CD8-positive, alpha-beta memory T cell (primary cell): ENCODE measurements at regions not wholly inside any gene's neighbourhood (a gene's known extent, or its start where the extent isn't known, plus 50 kb on each side); places are given as distances from the start of the nearest gene placed in this dataset.
"Not testable (repeated sequence)": the region's sequence is repeated elsewhere in the genome, so short reads cannot be mapped to it uniquely, and the experiment has no call there.

ENCODE experiments used
- CTCF ChIA-PET: fragments of 350-600 bp; sonication (Branson Sonifier 250); formaldehyde crosslinking; loops from one replicate; lab custom pipeline; 2021; ENCODE audit warnings: antibody characterized with exemption; lab: Charles Lee
- POLR2A ChIA-PET: fragments of 350-600 bp; sonication (Branson Sonifier 250); formaldehyde crosslinking; loops from one replicate; lab custom pipeline; 2021; ENCODE audit warnings: antibody characterized with exemption; lab: Charles Lee
- DNase-seq, 5 donors: peaks; one replicate each; pipeline versions ENCODE4 v3.0.0 to v3.0.0-alpha.2; 2020 to 2022; ENCODE audit warnings: mixed read lengths in 1 of 5
- H3K27ac ChIP-seq: one replicate; pipeline ENCODE4 v1.7.0; 2013; ENCODE audit warnings: low read depth, mild to moderate bottlenecking, low read length, moderate library complexity
- H3K27me3 ChIP-seq: 2 replicates; pipeline ENCODE4 v1.7.0; 2013; ENCODE audit warnings: low read length, mild to moderate bottlenecking; ENCODE audit not compliant: insufficient read depth, poor library complexity, severe bottlenecking
- H3K36me3 ChIP-seq: 2 replicates; pipeline ENCODE4 v1.7.0; 2013; ENCODE audit warnings: mild to moderate bottlenecking, low read length, moderate library complexity; ENCODE audit not compliant: insufficient read depth
- H3K4me1 ChIP-seq: 2 replicates; pipeline ENCODE4 v1.7.0; 2013; ENCODE audit warnings: mild to moderate bottlenecking, low read length, moderate library complexity; ENCODE audit not compliant: insufficient read depth
- H3K4me3 ChIP-seq: 2 replicates; pipeline ENCODE4 v1.7.0; 2013; ENCODE audit warnings: mild to moderate bottlenecking, low read length
- H3K9me3 ChIP-seq: 2 replicates; pipeline ENCODE4 v1.7.0; 2013; ENCODE audit warnings: mild to moderate bottlenecking, low read length
- H3K27ac Mint-ChIP-seq, 8 donors: one replicate each; pipeline ENCODE4 v1.8.0; 2020 to 2021; ENCODE audit warnings: mixed read lengths in 8 of 8, mild to moderate bottlenecking in 6 of 8, inconsistent platforms in 3 of 8, moderate library complexity in 3 of 8
- H3K27me3 Mint-ChIP-seq, 2 donors: one replicate each; pipeline ENCODE4 v1.8.0; 2020 to 2021; ENCODE audit warnings: mixed read lengths in 2 of 2, mild to moderate bottlenecking in 1 of 2, moderate library complexity in 1 of 2
- H3K36me3 Mint-ChIP-seq, 3 donors: one replicate each; pipeline ENCODE4 v1.8.0; 2020 to 2021; ENCODE audit warnings: mixed read lengths in 3 of 3, inconsistent platforms in 1 of 3, mild to moderate bottlenecking in 1 of 3
- H3K4me1 Mint-ChIP-seq, 3 donors: one replicate each; pipeline ENCODE4 v1.8.0; 2020 to 2021; ENCODE audit warnings: mixed read lengths in 3 of 3, inconsistent platforms in 1 of 3, mild to moderate bottlenecking in 1 of 3
- H3K4me3 Mint-ChIP-seq, 7 donors: one replicate each; pipeline ENCODE4 v1.8.0; 2020 to 2021; ENCODE audit warnings: mixed read lengths in 7 of 7, mild to moderate bottlenecking in 6 of 7, moderate library complexity in 4 of 7, inconsistent platforms in 2 of 7
- H3K9me3 Mint-ChIP-seq, 5 donors: one replicate each; pipeline ENCODE4 v1.8.0; 2020 to 2022; ENCODE audit warnings: mixed read lengths in 5 of 5, mild to moderate bottlenecking in 3 of 5, moderate library complexity in 2 of 5, inconsistent platforms in 1 of 5

DNA sequence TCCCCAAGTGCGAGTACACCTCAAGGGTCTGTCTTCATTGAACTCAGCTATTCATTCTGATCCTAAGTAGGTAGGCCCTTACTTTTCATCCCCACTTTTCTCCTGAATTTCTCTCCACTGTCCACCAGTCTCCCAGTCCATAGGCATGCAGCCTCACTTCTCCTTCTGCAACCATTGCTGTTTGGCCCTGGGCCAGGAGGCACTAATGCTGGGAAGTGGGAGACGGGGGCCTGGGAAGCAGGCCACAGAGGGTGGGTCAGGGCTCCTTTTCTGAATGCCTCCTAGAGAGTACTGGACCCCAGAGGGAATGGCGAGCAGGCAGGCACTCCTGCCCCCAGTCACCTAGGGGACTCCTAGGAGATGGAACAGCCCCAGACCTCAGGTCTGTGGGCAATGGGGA lies 203.5 kb upstream of the RPL34 start:
- H3K4me3 ChIP-seq: no peak overlapping the region
- H3K4me1 ChIP-seq: no peaks in the 10 kb centered on the region
- H3K9me3 Mint-ChIP-seq: peaks cover 0 to 3% (median 0%) of the 10 kb centered on the region in 5 donors
- DNase-seq: no peak
- no peak overlapping the region for H3K4me3 Mint-ChIP-seq
- peaks cover 0 to 6% (median 2%) of the 10 kb centered on the region in 3 donors for H3K36me3 Mint-ChIP-seq
- H3K9me3 ChIP-seq: no peaks in the 10 kb centered on the region
- no peak overlapping the region for H3K27ac Mint-ChIP-seq
- no peaks in the 10 kb centered on the region for H3K27me3 Mint-ChIP-seq
- H3K36me3 ChIP-seq: no peaks in the 10 kb centered on the region
- H3K27ac ChIP-seq: no peak overlapping the region
- H3K4me1 Mint-ChIP-seq: peaks cover 0 to 15% (median 6%) of the 10 kb centered on the region in 3 donors
- no peaks in the 10 kb centered on the region for H3K27me3 ChIP-seq
- CTCF ChIA-PET: no interaction called here
- POLR2A ChIA-PET: no interaction called here

DNA sequence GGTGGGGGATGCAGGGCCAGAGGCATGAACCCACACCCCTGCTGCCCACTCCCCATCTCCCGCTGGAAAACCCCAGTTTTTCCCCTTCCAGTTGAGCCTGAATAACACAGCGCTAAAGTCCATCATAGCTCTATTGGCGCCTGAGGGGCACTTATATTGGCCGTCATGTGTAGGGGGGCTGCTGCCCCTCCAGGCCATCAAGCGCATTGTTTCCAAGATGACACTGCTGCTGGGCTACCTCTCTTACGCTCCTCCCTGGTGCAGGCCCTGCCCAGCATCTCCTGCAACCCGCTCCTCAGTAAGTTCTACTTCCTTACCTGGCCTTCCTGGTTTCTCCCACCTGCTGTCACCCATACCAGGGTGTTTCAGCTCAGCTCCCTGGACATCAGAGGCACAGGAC lies 205.0 kb upstream of the RPL34 start:
- no peaks in the 10 kb centered on the region for H3K36me3 ChIP-seq
- CTCF ChIA-PET: no interaction called here
- POLR2A ChIA-PET: no interaction called here
- no peak overlapping the region for H3K4me3 ChIP-seq
- H3K27ac ChIP-seq: no peak overlapping the region
- no peaks in the 10 kb centered on the region for H3K4me1 ChIP-seq
- H3K4me3 Mint-ChIP-seq: no peak overlapping the region
- peak overlapping the region in 2 of 8 donors; percentile 17 to 39 for H3K27ac Mint-ChIP-seq
- no peaks in the 10 kb centered on the region for H3K27me3 ChIP-seq
- no peak for DNase-seq
- H3K9me3 ChIP-seq: no peaks in the 10 kb centered on the region
- H3K9me3 Mint-ChIP-seq: no peaks in the 10 kb centered on the region
- peaks cover 0 to 2% (median 0%) of the 10 kb centered on the region in 3 donors for H3K36me3 Mint-ChIP-seq
- H3K4me1 Mint-ChIP-seq: peaks cover 0 to 11% (median 6%) of the 10 kb centered on the region in 3 donors
- no peaks in the 10 kb centered on the region for H3K27me3 Mint-ChIP-seq

DNA sequence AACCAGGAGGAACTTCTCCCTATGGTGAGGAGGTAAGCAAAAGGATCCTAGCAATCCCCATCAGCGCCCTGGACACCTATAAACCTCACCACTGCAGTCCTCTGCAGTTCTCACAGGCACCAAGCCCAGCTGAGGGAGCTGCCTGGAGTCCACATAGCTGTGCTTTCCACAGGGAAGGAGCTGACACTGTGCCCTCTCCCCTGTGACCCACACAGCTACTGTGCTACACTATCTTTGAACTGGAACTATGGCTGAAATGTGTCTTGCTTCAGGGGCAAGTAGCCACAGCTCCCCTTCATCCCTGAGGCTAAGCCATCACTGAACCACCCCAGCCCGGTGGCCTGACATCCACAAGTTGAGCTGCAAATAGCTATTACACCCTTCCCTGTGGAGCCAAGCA lies 208.5 kb upstream of the RPL34 start:
- H3K27ac ChIP-seq: no peak overlapping the region
- no peaks in the 10 kb centered on the region for H3K36me3 Mint-ChIP-seq
- H3K27ac Mint-ChIP-seq: no peak overlapping the region
- no peaks in the 10 kb centered on the region for H3K9me3 Mint-ChIP-seq
- no peaks in the 10 kb centered on the region for H3K27me3 Mint-ChIP-seq
- no peaks in the 10 kb centered on the region for H3K4me1 ChIP-seq
- no peak overlapping the region for H3K4me3 Mint-ChIP-seq
- no peaks in the 10 kb centered on the region for H3K36me3 ChIP-seq
- POLR2A ChIA-PET: no interaction called here
- no peaks in the 10 kb centered on the region for H3K27me3 ChIP-seq
- H3K9me3 ChIP-seq: no peaks in the 10 kb centered on the region
- no peaks in the 10 kb centered on the region for H3K4me1 Mint-ChIP-seq
- no peak overlapping the region for H3K4me3 ChIP-seq
- CTCF ChIA-PET: no interaction called here
- no peak for DNase-seq

DNA sequence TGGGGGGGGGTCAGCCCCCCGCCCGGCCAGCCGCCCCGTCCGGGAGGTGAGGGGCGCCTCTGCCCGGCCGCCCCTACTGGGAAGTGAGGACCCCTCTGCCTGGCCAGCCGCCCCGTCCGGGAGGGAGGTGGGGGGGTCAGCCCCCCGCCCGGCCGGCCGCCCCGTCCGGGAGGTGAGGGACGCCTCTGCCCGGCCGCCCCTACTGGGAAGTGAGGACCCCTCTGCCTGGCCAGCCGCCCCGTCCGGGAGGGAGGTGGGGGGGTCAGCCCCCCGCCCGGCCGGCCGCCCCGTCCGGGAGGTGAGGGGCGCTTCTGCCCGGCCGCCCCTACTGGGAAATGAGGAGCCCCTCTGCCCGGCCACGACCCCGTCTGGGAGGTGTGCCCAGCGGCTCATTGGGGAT lies 210.7 kb upstream of the RPL34 start:
- H3K9me3 ChIP-seq, H3K36me3 ChIP-seq, H3K4me1 Mint-ChIP-seq, H3K4me1 ChIP-seq, H3K27ac ChIP-seq, CTCF ChIA-PET, H3K27ac Mint-ChIP-seq, H3K27me3 ChIP-seq, H3K4me3 Mint-ChIP-seq, H3K36me3 Mint-ChIP-seq, POLR2A ChIA-PET, H3K9me3 Mint-ChIP-seq, DNase-seq, H3K27me3 Mint-ChIP-seq, H3K4me3 ChIP-seq: not testable (repeated sequence)

DNA sequence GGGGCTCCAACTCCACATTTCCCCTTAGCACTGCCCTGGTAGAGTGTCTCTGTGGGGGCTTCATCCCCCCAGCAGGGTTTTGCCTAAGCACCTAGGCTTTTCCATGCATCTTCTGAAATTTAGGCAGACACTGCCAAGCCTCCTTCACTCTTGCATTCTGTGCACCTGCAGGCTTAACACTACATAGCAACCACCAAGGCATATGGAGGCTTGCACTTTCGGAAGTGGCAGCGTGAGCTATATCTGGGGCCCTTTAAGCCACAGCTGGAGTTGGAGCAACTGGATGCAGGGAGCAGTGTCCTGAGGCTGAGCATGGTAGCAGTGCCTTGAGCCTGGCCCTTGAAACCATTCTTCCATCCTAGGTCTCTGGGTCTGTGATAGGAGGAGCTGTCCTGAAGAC lies 214.8 kb upstream of the RPL34 start:
- Mint-ChIP-seq H3K9me3 (peaks cover 0 to 8% (median 4%) of the 10 kb centered on the region in 5 donors), H3K4me3 (no peak overlapping the region), H3K36me3 (peaks cover 0 to 11% (median 0%) of the 10 kb centered on the region in 3 donors), H3K27ac (no peak overlapping the region), H3K4me1 (no peaks in the 10 kb centered on the region), H3K27me3 (no peaks in the 10 kb centered on the region)
- POLR2A ChIA-PET: no interaction called here
- no peak for DNase-seq
- H3K27ac ChIP-seq: no peak overlapping the region
- CTCF ChIA-PET: no interaction called here
- no peaks in the 10 kb centered on the region for H3K36me3 ChIP-seq
- H3K4me1 ChIP-seq: no peaks in the 10 kb centered on the region
- no peak overlapping the region for H3K4me3 ChIP-seq
- H3K27me3 ChIP-seq: no peaks in the 10 kb centered on the region
- no peaks in the 10 kb centered on the region for H3K9me3 ChIP-seq

DNA sequence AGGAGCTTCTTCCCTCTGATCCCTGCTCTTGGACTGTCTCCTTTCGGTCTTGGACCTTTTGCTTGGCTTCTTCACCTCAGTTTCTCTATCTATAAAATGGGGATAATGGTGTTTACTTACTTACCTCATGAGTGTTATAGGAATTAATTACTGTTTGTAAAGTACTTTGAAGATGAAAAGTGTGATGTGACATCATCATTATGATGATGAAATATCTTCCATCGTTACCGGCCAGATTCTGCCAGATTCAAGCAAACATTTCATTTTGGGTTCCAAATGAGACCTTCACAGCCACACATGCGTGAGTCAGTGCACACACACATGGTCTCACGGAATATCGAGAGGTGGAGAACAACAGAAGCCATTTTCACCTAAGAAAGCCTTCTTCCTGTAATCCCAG lies 220.1 kb upstream of the RPL34 start:
- H3K9me3 Mint-ChIP-seq: peaks cover 0 to 5% (median 0%) of the 10 kb centered on the region in 5 donors
- no peaks in the 10 kb centered on the region for H3K9me3 ChIP-seq
- H3K27ac ChIP-seq: no peak overlapping the region
- no peaks in the 10 kb centered on the region for H3K4me1 ChIP-seq
- peaks cover 0 to 8% (median 0%) of the 10 kb centered on the region in 3 donors for H3K36me3 Mint-ChIP-seq
- H3K4me3 ChIP-seq: no peak overlapping the region
- ChIA-PET POLR2A (interaction anchor here (0.7 kb wide), 1 partner anchor 7 kb away, joined by 3 read pairs; no protein-coding TSS in a partner anchor), CTCF (no interaction called here)
- no peaks in the 10 kb centered on the region for H3K4me1 Mint-ChIP-seq
- H3K4me3 Mint-ChIP-seq: no peak overlapping the region
- H3K27me3 Mint-ChIP-seq: no peaks in the 10 kb centered on the region
- no peak for DNase-seq
- H3K27ac Mint-ChIP-seq: no peak overlapping the region
- H3K36me3 ChIP-seq: no peaks in the 10 kb centered on the region
- H3K27me3 ChIP-seq: no peaks in the 10 kb centered on the region

DNA sequence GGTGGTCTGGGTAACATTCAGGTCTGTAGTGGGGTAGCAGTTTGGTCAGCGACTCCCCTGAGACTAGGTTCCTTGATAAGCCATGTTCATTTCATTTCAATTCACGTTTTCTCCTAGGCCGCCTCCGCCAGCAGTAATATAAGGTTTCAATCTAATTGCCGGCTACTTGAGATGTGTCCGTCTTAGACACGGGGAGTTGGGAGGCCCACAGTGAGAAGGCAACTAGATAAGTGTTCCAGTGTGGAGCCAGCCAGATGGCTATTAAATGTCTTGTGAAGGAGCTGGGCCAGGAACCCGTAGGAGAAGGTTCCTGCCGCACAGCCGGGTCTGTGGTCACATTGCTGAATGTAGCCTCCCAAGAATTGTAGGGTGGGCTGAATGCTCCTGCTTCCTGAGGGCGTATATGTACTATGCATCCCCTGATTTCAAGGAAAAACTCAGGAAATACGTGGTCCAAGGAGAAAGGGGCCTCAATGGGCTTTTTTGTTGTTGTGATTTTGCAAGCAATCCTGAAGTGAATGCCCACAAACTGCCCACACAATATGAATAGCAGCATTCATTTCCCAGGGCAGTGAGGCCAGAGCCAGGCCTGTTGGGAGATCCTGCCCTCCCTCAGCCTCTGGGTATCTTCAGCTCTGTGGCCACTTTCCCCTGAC lies 220.6 kb upstream of the RPL34 start:
- H3K4me3 Mint-ChIP-seq: no peak overlapping the region
- Histone ChIP-seq H3K4me1 (no peaks in the 10 kb centered on the region), H3K4me3 (no peak overlapping the region), H3K27me3 (no peaks in the 10 kb centered on the region), H3K9me3 (no peaks in the 10 kb centered on the region), H3K36me3 (no peaks in the 10 kb centered on the region), H3K27ac (no peak overlapping the region)
- peaks cover 0 to 3% (median 0%) of the 10 kb centered on the region in 3 donors for H3K36me3 Mint-ChIP-seq
- peaks cover 0 to 3% (median 0%) of the 10 kb centered on the region in 5 donors for H3K9me3 Mint-ChIP-seq
- no peaks in the 10 kb centered on the region for H3K27me3 Mint-ChIP-seq
- ChIA-PET POLR2A (no interaction called here), CTCF (no interaction called here)
- H3K27ac Mint-ChIP-seq: no peak overlapping the region
- DNase-seq: no peak
- no peaks in the 10 kb centered on the region for H3K4me1 Mint-ChIP-seq

DNA sequence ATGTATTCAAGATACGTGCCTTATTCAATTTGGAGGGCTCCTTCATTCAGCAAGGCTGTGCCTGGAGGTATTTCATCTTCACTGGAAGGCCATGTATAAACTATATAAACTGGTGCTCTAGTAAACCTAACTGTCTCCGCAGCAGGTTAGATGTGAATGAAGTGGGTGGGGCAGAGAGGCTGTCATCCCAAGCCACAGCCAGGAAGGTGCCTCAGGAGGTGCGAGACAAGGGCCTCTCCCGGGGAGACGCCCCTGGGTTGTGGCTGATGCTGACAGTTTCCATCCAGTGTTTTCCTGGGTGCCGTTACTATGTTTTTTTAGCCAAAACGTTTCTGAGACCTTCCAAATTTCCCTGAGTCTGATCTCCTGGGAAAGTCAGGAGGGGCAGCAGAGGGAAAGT lies 221.5 kb upstream of the RPL34 start:
- Histone ChIP-seq H3K27me3 (no peaks in the 10 kb centered on the region), H3K4me1 (no peaks in the 10 kb centered on the region), H3K27ac (no peak overlapping the region), H3K4me3 (no peak overlapping the region), H3K9me3 (no peaks in the 10 kb centered on the region), H3K36me3 (no peaks in the 10 kb centered on the region)
- H3K4me3 Mint-ChIP-seq: no peak overlapping the region
- no peaks in the 10 kb centered on the region for H3K27me3 Mint-ChIP-seq
- H3K9me3 Mint-ChIP-seq: no peaks in the 10 kb centered on the region
- DNase-seq: no peak
- ChIA-PET POLR2A (no interaction called here), CTCF (no interaction called here)
- no peaks in the 10 kb centered on the region for H3K4me1 Mint-ChIP-seq
- no peaks in the 10 kb centered on the region for H3K36me3 Mint-ChIP-seq
- H3K27ac Mint-ChIP-seq: no peak overlapping the region
